ENCODE measurements at regions not wholly inside any gene's neighbourhood (a gene's known extent, or its start where the extent isn't known, plus 50 kb on each side); places are given as distances from the start of the nearest gene placed in this dataset.

DNA sequence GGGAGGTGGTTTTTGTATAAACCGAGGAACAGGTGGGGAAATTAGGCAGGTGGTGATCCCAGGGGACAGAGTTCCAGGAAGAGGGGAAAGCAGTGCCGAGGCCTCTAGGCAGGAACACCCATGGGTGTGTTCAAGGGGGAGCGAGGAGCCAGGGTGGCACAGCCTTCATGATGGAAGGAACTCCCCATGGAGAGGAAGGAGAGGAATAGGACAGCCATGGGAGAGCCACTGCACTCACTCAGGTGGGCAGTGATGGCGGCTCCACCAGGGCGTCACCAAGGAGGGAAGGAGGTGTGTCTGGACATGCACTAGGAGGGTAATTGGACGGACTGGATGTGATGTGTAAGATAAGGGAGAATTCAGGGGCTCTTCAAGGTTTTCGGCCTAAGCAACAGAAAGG lies 98.2 kb downstream of the THBS2 start:
- TF ChIP-seq, protein P1, sequence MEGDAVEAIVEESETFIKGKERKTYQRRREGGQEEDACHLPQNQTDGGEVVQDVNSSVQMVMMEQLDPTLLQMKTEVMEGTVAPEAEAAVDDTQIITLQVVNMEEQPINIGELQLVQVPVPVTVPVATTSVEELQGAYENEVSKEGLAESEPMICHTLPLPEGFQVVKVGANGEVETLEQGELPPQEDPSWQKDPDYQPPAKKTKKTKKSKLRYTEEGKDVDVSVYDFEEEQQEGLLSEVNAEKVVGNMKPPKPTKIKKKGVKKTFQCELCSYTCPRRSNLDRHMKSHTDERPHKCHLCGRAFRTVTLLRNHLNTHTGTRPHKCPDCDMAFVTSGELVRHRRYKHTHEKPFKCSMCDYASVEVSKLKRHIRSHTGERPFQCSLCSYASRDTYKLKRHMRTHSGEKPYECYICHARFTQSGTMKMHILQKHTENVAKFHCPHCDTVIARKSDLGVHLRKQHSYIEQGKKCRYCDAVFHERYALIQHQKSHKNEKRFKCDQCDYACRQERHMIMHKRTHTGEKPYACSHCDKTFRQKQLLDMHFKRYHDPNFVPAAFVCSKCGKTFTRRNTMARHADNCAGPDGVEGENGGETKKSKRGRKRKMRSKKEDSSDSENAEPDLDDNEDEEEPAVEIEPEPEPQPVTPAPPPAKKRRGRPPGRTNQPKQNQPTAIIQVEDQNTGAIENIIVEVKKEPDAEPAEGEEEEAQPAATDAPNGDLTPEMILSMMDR (IDR thresholded peaks at IDR 0.05), result no peak
- TF ChIP-seq POLR2A (IDR thresholded peaks at IDR 0.05), result no peak

Measured in heart left ventricle (tissue), 13 donors.